GDM1 (cell line): ENCODE measurements at regions not wholly inside any gene's neighbourhood (a gene's known extent, or its start where the extent isn't known, plus 50 kb on each side); places are given as distances from the start of the nearest gene placed in this dataset.

ENCODE experiments used
- DNase-seq: peaks from one replicate; lab custom pipeline; 2025; lab: John Stamatoyannopoulos, UW

GRCh38 chr4:108567831-108568230 lies 52.5 kb upstream of the RPL34 start:
- no peak for DNase-seq

DNA sequence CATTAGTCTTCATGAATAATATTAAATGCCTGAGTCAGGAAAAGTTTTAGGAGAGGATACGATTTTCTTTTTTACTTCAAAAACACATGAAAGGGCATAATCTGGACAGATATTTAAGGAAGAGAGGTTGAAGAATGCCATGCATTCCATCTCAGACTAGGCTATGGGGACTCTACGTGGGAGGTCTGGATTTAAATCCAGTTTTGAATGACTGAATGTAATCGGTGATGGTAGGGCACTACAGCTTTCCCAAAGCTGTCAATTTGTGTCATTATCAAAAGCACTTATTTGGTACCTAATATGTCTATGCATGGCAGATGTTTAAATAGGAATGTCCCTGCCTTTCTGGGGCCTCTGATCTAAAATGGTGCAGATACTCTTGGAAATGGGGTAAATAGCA lies 59.3 kb upstream of the RPL34 start:
- no peak for DNase-seq

DNA sequence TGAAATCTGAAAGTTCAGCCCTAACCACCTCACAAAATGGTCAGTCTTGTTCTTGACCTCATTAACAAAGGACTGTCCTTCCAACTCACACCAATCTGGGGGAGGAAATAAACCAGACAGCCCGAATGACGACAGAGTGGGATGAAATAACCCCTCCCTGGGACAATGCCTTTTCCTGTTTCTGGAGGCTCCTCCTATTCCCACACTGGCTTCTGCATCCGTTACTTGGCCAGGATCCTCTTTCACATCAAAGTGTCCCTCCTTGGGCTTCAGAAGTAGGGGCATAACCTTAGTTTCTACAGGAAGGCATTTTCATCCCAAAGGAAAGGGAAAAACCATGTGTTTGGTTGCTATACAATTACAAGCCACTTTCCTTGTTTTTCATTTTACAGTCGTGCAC lies 59.8 kb upstream of the RPL34 start:
- no peak for DNase-seq

- DNase-seq: no peak
These were observed 60.5 kb upstream of the RPL34 start for GRCh38 chr4:108559911-108560310.

- no peak for DNase-seq
These were observed 61.1 kb upstream of the RPL34 start for GRCh38 chr4:108559068-108559793.

- no peak for DNase-seq
These were observed 63.7 kb upstream of the RPL34 start for GRCh38 chr4:108556588-108557200.

DNA sequence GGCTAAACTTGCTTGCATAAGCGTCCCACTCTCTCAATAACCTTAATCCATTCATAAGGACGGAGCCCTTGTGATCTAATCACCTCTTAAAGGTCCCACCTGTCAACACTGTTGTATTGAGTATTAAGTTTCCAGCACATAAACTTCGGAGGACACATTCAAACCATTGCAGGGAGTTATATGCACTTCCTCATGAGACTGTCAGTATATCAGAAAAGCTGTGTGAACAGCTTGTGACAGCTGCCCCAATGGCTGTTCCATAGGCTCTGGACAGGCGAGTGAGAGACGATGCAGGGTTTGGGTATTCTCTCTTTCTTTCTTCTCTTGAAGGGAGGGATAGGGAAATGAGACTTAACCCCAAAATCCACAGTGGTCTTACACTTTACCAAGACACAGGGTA lies 64.2 kb upstream of the RPL34 start:
- no peak for DNase-seq

- no peak for DNase-seq
These were observed 64.7 kb upstream of the RPL34 start for GRCh38 chr4:108555701-108556100.

- DNase-seq: no peak
These were observed 72.7 kb upstream of the RPL34 start for GRCh38 chr4:108547682-108548081.

GRCh38 chr4:108546728-108547127 lies 73.6 kb upstream of the RPL34 start:
- no peak for DNase-seq

DNA sequence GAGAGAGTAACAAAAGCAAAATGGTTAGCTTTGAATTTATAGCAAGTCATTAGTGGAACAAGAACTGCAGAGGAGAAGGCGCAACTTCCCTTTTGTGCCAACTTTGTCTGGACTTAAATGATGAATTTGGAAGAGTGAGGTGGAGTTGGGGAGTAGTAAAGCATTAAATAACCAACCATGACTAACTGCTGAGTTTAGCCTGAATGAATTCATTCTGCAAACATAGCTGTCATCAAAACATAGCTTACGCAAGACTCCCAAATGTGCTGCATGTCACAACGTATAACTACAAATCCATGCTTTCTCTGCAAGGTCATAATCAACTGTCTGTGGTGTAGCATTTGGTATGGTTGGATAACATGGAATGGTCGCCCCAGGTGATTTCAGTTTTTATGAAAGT lies 75.9 kb upstream of the RPL34 start:
- no peak for DNase-seq

DNA sequence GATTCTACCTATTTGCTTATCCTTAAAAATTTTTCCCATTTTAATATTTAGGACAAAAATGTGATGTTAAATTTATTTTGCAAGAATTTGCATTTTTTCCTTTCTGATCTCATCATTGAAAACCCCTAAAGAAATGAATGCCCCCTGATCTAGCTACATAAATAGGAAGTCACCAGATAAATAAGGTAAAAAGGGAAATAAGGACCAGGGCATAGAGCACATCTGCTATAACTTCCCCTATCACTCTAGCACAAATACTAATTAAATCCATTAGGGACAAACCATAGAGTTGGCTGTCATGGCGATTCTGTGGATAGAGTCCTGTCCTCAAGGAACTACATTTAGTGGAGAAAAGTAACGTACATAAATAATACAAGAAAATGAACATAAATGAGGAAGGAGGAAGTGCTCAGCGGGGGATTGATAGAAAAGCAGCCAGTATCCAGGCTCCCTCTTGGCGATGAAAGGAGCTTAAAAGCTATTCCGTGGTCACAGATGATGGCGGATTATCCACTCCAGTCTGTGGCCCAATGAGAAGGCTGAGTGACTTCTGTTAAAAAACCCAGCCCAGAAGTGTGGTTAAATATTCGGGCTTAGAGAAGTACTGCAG lies 76.9 kb upstream of the RPL34 start:
- DNase-seq: no peak

DNA sequence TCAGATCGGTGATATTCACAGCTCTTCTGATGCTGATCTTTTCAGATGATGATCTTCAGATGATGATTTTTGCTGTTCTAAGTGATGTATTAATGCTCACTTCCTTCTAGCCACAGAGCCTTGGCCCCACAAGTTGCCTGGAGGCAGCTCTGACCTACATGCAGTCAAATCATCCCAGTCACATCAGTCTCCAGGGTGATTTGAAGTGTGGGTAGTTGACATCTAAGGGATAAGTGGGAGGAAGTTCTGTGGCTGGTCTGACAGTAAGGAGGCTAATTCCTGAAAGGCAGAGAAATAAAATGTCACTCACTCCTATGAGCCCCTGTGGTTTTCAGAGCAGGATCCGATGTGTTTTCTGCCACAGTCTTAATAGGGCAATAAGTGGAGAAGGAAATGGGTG lies 79.8 kb upstream of the RPL34 start:
- no peak for DNase-seq

DNA sequence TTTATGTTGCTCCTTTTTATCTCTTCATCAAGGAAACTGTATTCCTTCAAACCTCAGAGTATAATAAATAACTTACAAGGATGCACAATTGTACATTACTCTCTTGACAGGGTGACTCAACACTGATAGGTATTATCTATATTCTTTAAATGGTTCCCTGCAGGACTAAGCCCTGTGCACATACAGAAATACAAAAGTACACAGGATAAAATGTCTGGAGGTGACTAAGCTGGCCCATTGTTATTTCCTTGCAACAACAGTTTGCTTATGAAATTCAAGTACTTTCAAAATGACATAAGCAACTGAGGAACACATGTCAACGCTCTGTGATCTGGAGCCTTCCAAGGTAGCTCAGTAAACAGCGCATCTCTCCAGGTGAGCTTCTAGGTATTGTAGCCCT lies 83.8 kb upstream of the RPL34 start:
- no peak for DNase-seq

DNA sequence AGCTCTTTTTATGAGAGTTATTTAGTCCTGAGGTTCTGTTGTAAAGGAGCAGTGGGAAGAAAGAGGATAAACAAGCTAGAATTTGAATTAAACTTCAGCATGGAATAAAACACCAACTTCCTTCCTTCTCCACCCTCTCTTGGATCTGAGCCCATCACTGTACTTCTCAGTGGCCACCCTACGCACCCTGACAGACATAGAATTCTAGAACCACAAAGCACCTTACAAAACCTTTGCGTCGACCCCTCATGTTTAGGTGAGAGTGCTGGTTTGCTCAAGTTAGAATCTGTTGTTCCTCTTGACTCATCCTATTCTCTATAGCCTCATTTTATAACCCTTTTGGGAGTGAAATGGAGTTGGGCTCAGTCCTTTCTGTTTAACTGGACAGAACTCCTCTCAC lies 84.6 kb upstream of the RPL34 start:
- DNase-seq: no peak

- no peak for DNase-seq
These were observed 86.5 kb upstream of the RPL34 start for GRCh38 chr4:108533876-108534275.

GRCh38 chr4:108533245-108533844 lies 87.0 kb upstream of the RPL34 start:
- no peak for DNase-seq

GRCh38 chr4:108532738-108533137 lies 87.6 kb upstream of the RPL34 start:
- no peak for DNase-seq

DNA sequence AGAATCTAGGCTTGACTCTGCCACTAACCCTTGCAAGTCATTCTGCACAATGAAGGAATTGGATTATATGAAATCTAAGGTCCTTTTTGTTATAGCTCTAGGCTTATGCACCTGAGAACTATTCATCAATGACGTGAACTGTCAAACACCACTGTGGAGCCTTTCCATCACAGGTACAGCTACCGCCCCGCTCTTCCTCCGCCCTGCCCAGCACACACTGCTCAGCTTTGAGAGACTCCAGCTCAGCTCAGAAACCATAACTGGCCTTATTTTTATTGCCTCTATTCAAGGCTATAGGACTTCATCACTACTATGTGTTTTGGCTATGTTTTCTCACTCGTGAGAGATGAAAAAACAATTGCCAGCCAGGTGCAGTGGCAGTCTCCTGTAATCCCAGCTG lies 88.2 kb upstream of the RPL34 start:
- DNase-seq: no peak

GRCh38 chr4:108531461-108531860 lies 88.9 kb upstream of the RPL34 start:
- no peak for DNase-seq

- no peak for DNase-seq
These were observed 90.1 kb upstream of the RPL34 start for GRCh38 chr4:108529984-108530905.

- no peak for DNase-seq
These were observed 91.3 kb upstream of the RPL34 start for GRCh38 chr4:108529102-108529501.
